NOMO-1 treated with dmso at 0.1 percent for 144 hours (cell line): ENCODE measurements at regions not wholly inside any gene's neighbourhood (a gene's known extent, or its start where the extent isn't known, plus 50 kb on each side); places are given as distances from the start of the nearest gene placed in this dataset.

Source experiments
- DNase-seq: peaks from one replicate; lab custom pipeline; 2025; ENCODE audit not compliant: unreplicated experiment; lab: John Stamatoyannopoulos, UW

- no peak for DNase-seq
These were observed 610.4 kb upstream of the NETO1 start for GRCh38 chr18:73478191-73478590.

- no peak for DNase-seq
These were observed 608.2 kb upstream of the NETO1 start for GRCh38 chr18:73476031-73476430.

GRCh38 chr18:73462092-73462491 lies 594.3 kb upstream of the NETO1 start:
- DNase-seq: no peak

GRCh38 chr18:73461780-73462059 lies 593.9 kb upstream of the NETO1 start:
- DNase-seq: no peak

- DNase-seq: no peak
These were observed 593.4 kb upstream of the NETO1 start for GRCh38 chr18:73461038-73461779.

- no peak for DNase-seq
These were observed 590.6 kb upstream of the NETO1 start for GRCh38 chr18:73458186-73458964.

GRCh38 chr18:73456643-73457042 lies 588.9 kb upstream of the NETO1 start:
- no peak for DNase-seq

GRCh38 chr18:73452866-73453265 lies 585.1 kb upstream of the NETO1 start:
- DNase-seq: no peak

- DNase-seq: no peak
These were observed 578.7 kb upstream of the NETO1 start for GRCh38 chr18:73446502-73446901.

GRCh38 chr18:73431620-73432019 lies 563.8 kb upstream of the NETO1 start:
- no peak for DNase-seq

GRCh38 chr18:73421010-73421409 lies 553.2 kb upstream of the NETO1 start:
- DNase-seq: no peak

- DNase-seq: no peak
These were observed 551.7 kb upstream of the NETO1 start for GRCh38 chr18:73419531-73419930.

- DNase-seq: no peak
These were observed 546.8 kb upstream of the NETO1 start for GRCh38 chr18:73414598-73414997.

GRCh38 chr18:73414069-73414468 lies 546.3 kb upstream of the NETO1 start:
- DNase-seq: no peak

GRCh38 chr18:73409242-73409641 lies 541.5 kb upstream of the NETO1 start:
- no peak for DNase-seq

GRCh38 chr18:73408469-73408868 lies 540.7 kb upstream of the NETO1 start:
- no peak for DNase-seq

- no peak for DNase-seq
These were observed 539.7 kb upstream of the NETO1 start for GRCh38 chr18:73407506-73407905.

GRCh38 chr18:73384246-73384645 lies 516.5 kb upstream of the NETO1 start:
- DNase-seq: no peak

- no peak for DNase-seq
These were observed 513.9 kb upstream of the NETO1 start for GRCh38 chr18:73381699-73382036.

- DNase-seq: no peak
These were observed 513.4 kb upstream of the NETO1 start for GRCh38 chr18:73381016-73381698.

GRCh38 chr18:73366713-73367112 lies 498.9 kb upstream of the NETO1 start:
- DNase-seq: no peak

- no peak for DNase-seq
These were observed 497.2 kb upstream of the NETO1 start for GRCh38 chr18:73365018-73365417.
